ENCODE measurements at regions not wholly inside any gene's neighbourhood (a gene's known extent, or its start where the extent isn't known, plus 50 kb on each side); places are given as distances from the start of the nearest gene placed in this dataset.
A peak's percentile ranks its signal among the peaks of the same experiment; 100 is the strongest.

GRCh38 chr10:11678074-11678793 lies 63.9 kb upstream of the ECHDC3 start (continued):
- TF ChIP-seq RFXANK (CRISPR knock-in tag; IDR thresholded peaks at IDR 0.05) (no peak), KIAA2018 (CRISPR knock-in tag; IDR thresholded peaks at IDR 0.05; ENCODE audit: borderline replicate concordance) (no peak), ZNF724P (CRISPR knock-in tag; IDR thresholded peaks at IDR 0.05; ENCODE audit: borderline replicate concordance) (no peak)

- intact Hi-C loops (cut with micrococcal nuclease; ENCODE audit: unreplicated experiment) (no loop called here), in situ Hi-C loops (cut with HindIII; ENCODE audit: extremely low pct_ligation_motif_present, low pct_unique_long_range_greater_than_20kb) (no loop called here)
- H4K20me1 ChIP-seq (ENCODE audit: insufficient read depth, low read length), result no peaks in the 10 kb centered on the region
- H3K36me3 ChIP-seq (replicated peaks in 1 of 2; ENCODE audit: control insufficient read depth in 1 of 2, insufficient read depth in 2 of 2, low read length in 2 of 2), result no peaks in the 10 kb centered on the region
- H3K27me3 ChIP-seq (ENCODE audit: control insufficient read depth in 1 of 2, insufficient read depth in 2 of 2, low read length in 2 of 2), result peaks cover 0 to 3% of the 10 kb centered on the region in 2 experiments; a peak in 2 of 5 replicates
- CTCF ChIA-PET (ENCODE audit: low intra/inter-chr PET ratio, low total read pairs), result no interaction called here
- no peak overlapping the region for H3K27ac ChIP-seq (ENCODE audit: extremely low read length, insufficient read depth, low read length)
- H3K4me1 ChIP-seq (ENCODE audit: insufficient read depth, low read length), result peaks cover 36% of the 10 kb centered on the region
- no peak overlapping the region for H3K9ac ChIP-seq (ENCODE audit: insufficient read depth, low read depth, low read length)
- 52% methylated on average over 12 of the region's 12 CpGs for WGBS (ENCODE audit: low lambda C conversion rate)
- no peak overlapping the region for H2AFZ ChIP-seq (ENCODE audit: low read length)
- BruUV-seq (replicated peaks), result no TSS peak
- H3K79me2 ChIP-seq (ENCODE audit: insufficient read depth, low read length), result no peaks in the 10 kb centered on the region
- DNase-seq (ENCODE audit: low spot score) (no peak), FAIRE-seq (no peak), ATAC-seq (no peak)
- 0 out of 6 replicates have a peak overlapping the region, but pooled peaks of 1 of the 3 experiments have one; percentile 16 for H3K4me3 ChIP-seq (replicated peaks in 1 of 3; ENCODE audit: insufficient read depth in 1 of 3, low read depth in 2 of 3, low read length in 3 of 3)
- no peaks in the 10 kb centered on the region for H3K9me3 ChIP-seq (ENCODE audit: low read length)
- no peak overlapping the region for H3K4me2 ChIP-seq (ENCODE audit: low read depth, low read length)
- POLR2A ChIA-PET, result no interaction called here
- TF ChIP-seq CBX2 (IDR thresholded peaks at IDR 0.05; ENCODE audit: low read depth, low read length), result no peak
- no peak for TF ChIP-seq CBX2 (CRISPR knock-in tag; IDR thresholded peaks at IDR 0.05; ENCODE audit: low read depth)
- no peak for TF ChIP-seq EEA1 (CRISPR knock-in tag; IDR thresholded peaks at IDR 0.05; ENCODE audit: borderline replicate concordance)
- no peak for TF ChIP-seq HNF4A (CRISPR knock-in tag; IDR thresholded peaks at IDR 0.05)
- no peak for TF ChIP-seq ELF4 (CRISPR knock-in tag; IDR thresholded peaks at IDR 0.05; ENCODE audit: borderline replicate concordance)
- no peak for TF ChIP-seq RERE (CRISPR knock-in tag; IDR thresholded peaks at IDR 0.05; ENCODE audit: low read depth)
Measured at GRCh38 chr10:11677480-11677879, 64.7 kb upstream of the ECHDC3 start.
